ENCODE measurements at regions not wholly inside any gene's neighbourhood (a gene's known extent, or its start where the extent isn't known, plus 50 kb on each side); places are given as distances from the start of the nearest gene placed in this dataset.

DNA sequence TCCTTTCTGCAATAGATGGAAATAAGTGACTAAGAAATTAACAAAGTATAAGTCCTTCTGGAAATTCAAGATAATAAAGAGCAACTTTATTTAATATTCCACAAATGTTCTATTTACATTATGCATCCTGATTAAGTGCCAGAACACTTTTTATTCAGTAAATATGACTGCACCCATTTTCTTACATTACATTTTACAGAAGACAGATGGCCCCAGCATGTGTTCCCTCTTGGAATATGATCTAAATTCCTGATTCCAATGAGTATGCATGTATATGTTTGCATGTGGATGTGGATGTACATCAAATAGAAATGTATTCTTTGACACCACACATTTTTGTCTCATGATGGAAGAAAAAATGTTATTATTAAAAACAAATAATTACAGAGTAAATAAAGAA is 628.7 kb upstream of the SEMA3D start:
- H3K27me3 Mint-ChIP-seq (ENCODE audit: low read depth in 3 of 3): peaks cover 0 to 1% (median 1%) of the 10 kb centered on the region in 3 donors

DNA sequence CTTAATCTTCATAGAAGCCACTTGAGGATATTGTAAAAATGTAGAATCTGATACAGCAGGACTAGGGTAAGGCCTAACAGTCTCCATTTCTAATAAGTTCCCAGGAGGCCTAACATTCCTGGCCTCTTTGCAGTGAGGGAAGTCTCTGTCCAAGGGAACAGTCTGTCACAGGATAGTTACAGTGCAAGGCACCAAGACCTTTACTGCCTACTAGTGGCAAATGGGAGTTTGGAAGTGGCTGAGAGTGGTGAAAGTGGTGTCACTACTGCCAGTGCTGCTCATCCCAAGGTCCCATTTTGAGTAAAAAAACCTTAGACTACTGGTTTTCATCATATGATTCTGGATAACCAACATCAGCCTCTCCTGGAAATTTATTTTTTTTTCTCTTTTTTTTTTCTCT is 619.5 kb upstream of the SEMA3D start:
- Mint-ChIP-seq H3K4me1 (no peaks in the 10 kb centered on the region), H3K36me3 (no peaks in the 10 kb centered on the region), H3K4me3 (no peak overlapping the region), H3K27ac (peak overlapping the region in 1 of 7 donors; percentile 45), H3K27me3 (ENCODE audit: low read depth in 3 of 3) (no peaks in the 10 kb centered on the region), H3K9me3 (peaks cover 0 to 3% (median 0%) of the 10 kb centered on the region in 7 donors)
- intact Hi-C loops (cut with micrococcal nuclease): no loop called here
- Histone ChIP-seq H3K4me3 (replicated peaks in 1 of 3; ENCODE audit: low read depth in 2 of 3, low read length in 3 of 3) (no peak overlapping the region), H3K27me3 (ENCODE audit: control insufficient read depth in 2 of 2, insufficient read depth in 2 of 2, low read length in 2 of 2) (no peaks in the 10 kb centered on the region), H2AFZ (ENCODE audit: insufficient read depth, low read depth, low read length, poor library complexity, severe bottlenecking) (no peak overlapping the region), H3K9ac (ENCODE audit: insufficient read depth, low read length, poor library complexity, severe bottlenecking) (no peak overlapping the region), H3K27ac (ENCODE audit: low read depth in 1 of 2, low read length in 2 of 2) (no peak overlapping the region), H3K9me3 (replicated peaks in 1 of 2; ENCODE audit: control insufficient read depth in 1 of 2, insufficient read depth in 1 of 2, low read length in 2 of 2) (no peaks in the 10 kb centered on the region), H3K4me2 (replicated peaks; ENCODE audit: extremely low read depth, low read length, poor library complexity, severe bottlenecking) (no peak overlapping the region), H3K4me1 (ENCODE audit: control insufficient read depth in 1 of 2, insufficient read depth in 2 of 2, low read length in 2 of 2) (no peaks in the 10 kb centered on the region), H3K79me2 (ENCODE audit: insufficient read depth, low read length) (no peaks in the 10 kb centered on the region), H4K20me1 (ENCODE audit: insufficient read depth, low read length) (no peaks in the 10 kb centered on the region), H3K36me3 (replicated peaks in 1 of 2; ENCODE audit: control insufficient read depth in 1 of 2, insufficient read depth in 2 of 2, low read length in 2 of 2) (no peaks in the 10 kb centered on the region)
- TF ChIP-seq, protein P1, sequence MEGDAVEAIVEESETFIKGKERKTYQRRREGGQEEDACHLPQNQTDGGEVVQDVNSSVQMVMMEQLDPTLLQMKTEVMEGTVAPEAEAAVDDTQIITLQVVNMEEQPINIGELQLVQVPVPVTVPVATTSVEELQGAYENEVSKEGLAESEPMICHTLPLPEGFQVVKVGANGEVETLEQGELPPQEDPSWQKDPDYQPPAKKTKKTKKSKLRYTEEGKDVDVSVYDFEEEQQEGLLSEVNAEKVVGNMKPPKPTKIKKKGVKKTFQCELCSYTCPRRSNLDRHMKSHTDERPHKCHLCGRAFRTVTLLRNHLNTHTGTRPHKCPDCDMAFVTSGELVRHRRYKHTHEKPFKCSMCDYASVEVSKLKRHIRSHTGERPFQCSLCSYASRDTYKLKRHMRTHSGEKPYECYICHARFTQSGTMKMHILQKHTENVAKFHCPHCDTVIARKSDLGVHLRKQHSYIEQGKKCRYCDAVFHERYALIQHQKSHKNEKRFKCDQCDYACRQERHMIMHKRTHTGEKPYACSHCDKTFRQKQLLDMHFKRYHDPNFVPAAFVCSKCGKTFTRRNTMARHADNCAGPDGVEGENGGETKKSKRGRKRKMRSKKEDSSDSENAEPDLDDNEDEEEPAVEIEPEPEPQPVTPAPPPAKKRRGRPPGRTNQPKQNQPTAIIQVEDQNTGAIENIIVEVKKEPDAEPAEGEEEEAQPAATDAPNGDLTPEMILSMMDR (IDR thresholded peaks at IDR 0.05): no peak
- DNase-seq: no peak

More for the DNA sequence above, 628.7 kb upstream of the SEMA3D start:
- Histone ChIP-seq H3K4me1 (ENCODE audit: control insufficient read depth in 1 of 2, insufficient read depth in 2 of 2, low read length in 2 of 2) (no peaks in the 10 kb centered on the region), H3K79me2 (ENCODE audit: insufficient read depth, low read length) (no peaks in the 10 kb centered on the region), H3K27me3 (ENCODE audit: control insufficient read depth in 2 of 2, insufficient read depth in 2 of 2, low read length in 2 of 2) (no peaks in the 10 kb centered on the region), H4K20me1 (ENCODE audit: insufficient read depth, low read length) (no peaks in the 10 kb centered on the region), H3K27ac (ENCODE audit: low read depth in 1 of 2, low read length in 2 of 2) (no peak overlapping the region), H3K9me3 (replicated peaks in 1 of 2; ENCODE audit: control insufficient read depth in 1 of 2, insufficient read depth in 1 of 2, low read length in 2 of 2) (peaks cover 0 to under 1% of the 10 kb centered on the region in 2 donors), H3K4me3 (replicated peaks in 1 of 3; ENCODE audit: low read depth in 2 of 3, low read length in 3 of 3) (no peak overlapping the region), H2AFZ (ENCODE audit: insufficient read depth, low read depth, low read length, poor library complexity, severe bottlenecking) (no peak overlapping the region), H3K9ac (ENCODE audit: insufficient read depth, low read length, poor library complexity, severe bottlenecking) (no peak overlapping the region), H3K36me3 (replicated peaks in 1 of 2; ENCODE audit: control insufficient read depth in 1 of 2, insufficient read depth in 2 of 2, low read length in 2 of 2) (no peaks in the 10 kb centered on the region), H3K4me2 (replicated peaks; ENCODE audit: extremely low read depth, low read length, poor library complexity, severe bottlenecking) (no peak overlapping the region)
- Mint-ChIP-seq H3K4me3 (no peak overlapping the region), H3K27ac (no peak overlapping the region), H3K36me3 (no peaks in the 10 kb centered on the region), H3K9me3 (peaks cover 0 to 5% (median 0%) of the 10 kb centered on the region in 7 donors), H3K4me1 (no peaks in the 10 kb centered on the region)
- intact Hi-C loops (cut with micrococcal nuclease): no loop called here
- TF ChIP-seq, protein P1 (IDR thresholded peaks at IDR 0.05): no peak
- no peak for DNase-seq
